NCI-H2107 treated with DMSO at 0.1 percent for 48 hours (cell line): ENCODE measurements at regions not wholly inside any gene's neighbourhood (a gene's known extent, or its start where the extent isn't known, plus 50 kb on each side); places are given as distances from the start of the nearest gene placed in this dataset.

ENCODE experiments used
- DNase-seq: peaks from one replicate; lab custom pipeline; 2025; ENCODE audit not compliant: unreplicated experiment; lab: John Stamatoyannopoulos, UW

DNA sequence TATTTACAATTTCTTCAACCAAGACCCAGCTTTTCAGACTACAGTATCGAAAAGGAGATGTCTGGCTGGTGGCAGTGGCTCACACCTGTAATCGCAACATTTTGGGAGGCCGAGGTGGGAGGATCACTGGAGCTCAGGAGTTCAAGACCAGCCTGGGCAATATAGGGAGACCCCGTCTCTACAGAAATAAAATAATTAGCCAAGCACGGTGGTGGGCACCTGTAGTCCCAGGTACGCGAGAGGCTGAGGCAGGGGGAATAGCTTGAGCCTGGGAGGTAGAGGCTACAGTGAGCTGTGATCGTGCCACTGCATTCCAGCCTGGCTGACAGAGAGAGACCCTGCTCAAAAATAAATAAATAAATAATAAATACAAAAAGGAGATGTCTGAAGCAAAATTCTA, 530.5 kb downstream of the BCL11B start:
- DNase-seq: no peak

DNA sequence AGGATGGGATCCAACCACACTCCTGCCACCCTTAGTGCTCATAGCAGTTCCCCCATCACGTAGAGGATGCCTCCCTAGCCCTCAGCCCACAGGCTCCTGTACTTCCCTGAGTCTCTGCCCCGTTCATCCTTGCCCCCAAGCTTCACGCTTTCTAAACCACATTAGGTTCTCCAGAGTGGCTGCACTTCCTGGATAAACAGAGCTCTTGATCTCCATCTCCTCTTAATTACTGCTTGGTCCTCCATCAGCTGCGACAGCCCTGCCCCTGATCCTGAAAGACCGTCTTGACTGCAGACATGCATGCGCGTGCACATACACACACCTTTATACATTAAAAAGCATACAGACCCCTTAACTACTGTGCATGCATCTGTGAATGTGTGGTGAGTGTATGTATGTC, 530.0 kb downstream of the BCL11B start:
- DNase-seq: no peak

DNA sequence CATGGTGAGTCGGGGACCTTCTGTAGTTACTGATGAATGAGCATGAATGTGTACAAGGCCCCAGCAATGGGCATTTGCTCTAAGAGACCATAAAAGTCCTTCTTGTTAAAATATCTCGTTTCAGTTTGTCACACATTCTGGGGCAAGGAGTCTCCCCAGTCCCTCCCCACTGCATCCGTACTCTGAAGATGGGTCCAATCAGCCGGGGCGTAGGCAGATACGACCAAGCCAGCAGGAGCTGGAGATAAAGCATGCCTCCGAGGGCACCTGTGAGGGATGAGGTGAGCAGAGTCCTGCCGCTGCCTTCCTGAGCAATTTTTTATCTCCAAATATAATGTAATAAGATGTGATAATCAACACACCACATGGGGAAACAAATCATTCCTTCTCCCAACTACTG, 528.5 kb downstream of the BCL11B start:
- DNase-seq: no peak

DNA sequence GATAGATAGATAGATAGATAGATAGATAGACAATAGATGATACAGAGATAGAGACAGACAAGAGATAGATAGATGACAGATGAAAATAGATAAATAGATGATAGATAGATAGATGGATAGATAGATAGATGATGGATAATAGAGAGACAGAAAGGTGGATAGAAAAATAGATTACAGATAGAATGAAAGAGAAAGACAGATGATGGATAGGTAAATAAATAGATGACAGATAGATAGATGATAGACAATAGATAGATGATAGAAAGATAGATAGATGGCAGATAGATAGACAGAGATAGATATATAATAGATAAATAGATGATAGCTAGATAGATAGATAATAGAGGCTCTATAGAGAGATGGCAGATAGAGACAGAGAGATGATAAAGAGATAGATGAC, 523.0 kb downstream of the BCL11B start:
- DNase-seq: no peak

DNA sequence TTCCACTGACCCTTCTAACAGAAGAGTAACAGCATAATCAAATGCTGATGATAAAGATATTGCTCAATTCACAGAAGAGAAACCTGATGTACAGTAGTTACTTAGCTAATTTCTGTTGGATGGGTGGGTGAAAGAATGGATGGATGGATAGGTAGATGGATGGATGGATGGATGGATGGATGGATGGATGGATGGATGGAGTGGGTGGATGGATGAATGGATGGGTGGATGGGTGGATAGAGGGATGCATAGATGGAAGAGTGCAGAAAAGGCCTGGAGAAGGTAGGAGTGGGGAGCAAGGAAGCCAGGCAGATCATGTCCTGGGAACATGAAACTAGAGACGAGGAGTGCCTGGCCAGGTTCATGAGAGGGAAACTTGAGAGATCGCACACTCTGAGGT, 520.9 kb downstream of the BCL11B start:
- no peak for DNase-seq

DNA sequence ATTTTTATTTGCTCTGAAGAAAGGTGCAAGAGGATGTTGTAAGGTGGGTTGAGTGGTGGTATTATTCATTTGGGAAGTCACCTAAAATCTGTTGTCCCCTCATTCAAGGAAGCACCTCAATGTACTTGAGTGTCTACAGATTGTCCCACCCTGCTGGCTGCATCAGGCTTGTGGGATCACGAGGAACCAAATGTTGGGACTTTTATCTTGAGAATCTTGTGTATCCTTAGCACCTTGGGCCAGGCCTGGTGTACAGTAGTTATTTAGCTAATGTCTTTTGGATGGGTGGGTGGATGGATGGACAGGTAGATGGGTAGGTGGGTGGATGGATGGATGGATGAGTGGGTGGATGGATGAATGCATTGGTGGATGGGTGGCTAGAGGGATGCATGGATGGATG, 519.3 kb downstream of the BCL11B start:
- DNase-seq: no peak

DNA sequence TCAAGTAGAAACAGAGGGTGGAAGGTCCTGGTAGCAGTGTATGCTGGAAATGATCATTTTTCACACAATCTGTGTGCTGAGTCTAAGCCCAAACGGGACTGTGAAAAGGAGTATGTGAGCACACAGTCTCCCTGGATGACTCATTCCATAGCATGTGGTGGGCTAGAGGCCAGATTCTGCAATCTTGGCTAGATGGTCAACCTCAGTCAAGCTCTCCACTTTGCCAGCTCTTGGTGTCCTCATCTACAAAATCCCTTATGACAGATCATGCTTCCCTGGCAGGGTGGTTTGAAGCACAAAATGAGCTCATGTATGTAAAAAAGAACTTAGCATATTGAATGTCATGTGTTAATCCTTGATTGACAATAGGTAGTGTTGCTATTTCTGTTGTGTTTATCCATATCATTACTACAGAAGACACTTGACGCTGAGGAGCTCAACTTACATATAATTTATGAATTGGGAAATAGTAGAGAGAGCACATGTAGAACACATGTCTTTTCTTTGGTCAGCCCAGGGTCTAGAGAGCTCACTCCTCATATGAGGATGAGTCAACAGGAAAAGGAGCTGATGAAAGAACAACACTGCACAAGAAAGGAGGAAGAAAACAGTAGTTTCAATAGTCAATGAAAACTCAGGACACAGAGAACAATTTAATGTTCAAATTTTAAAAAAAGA, 517.5 kb downstream of the BCL11B start:
- no peak for DNase-seq

DNA sequence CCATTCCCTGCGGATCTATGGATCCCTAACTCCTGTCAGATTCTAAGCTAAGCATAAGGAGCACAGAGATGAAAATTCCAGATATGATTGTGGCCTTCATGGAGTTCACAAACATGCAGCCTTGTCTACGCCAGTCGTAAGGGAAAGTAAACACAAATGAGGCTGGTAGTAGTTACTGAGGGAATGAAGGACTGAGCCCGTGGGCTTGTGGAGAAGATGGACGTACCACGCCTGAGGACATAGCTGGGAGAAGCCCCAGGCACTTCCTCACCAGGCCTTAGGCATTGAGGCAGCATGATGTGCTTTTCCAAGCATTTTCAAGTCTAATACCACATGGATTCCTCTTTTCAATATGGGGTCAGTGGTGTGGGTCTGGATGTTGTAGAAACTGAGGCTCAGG, 515.2 kb downstream of the BCL11B start:
- no peak for DNase-seq

DNA sequence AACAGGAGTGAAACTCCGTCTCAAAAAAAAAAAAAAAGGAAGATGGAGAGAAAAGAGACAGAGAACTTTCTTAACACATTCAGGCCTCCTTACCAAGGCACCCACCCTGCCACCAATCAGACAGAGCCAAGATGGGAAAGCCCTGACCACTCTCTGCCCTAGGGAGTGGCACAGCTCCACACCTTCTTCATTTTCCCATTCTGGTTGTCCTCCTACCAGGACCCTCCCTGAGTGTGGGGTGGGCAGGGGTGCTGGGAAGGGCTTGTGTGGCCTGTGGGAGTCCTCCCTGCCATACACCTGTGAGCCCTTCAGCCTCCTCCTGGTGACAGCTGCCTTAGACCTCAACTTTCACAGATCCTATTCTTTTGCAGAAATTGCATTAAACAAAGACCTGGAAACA, 513.6 kb downstream of the BCL11B start:
- DNase-seq: no peak

DNA sequence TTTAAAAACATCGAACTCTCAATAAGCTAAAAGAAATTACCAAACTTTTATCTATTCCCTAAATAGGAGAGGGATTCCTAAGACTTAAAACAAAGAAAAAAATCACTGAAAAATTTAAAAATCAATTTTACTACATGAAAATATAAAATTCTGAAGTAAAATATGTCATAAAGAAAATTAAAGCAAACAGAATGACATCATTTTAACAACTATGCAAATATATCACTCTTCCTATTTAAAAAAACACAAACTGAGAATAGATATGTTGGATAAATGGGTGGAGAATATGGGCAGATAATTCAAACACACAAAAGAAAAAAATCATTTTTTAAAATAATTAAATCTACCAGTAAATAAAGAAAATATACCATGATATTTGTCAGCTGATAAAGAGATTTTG, 510.0 kb downstream of the BCL11B start:
- no peak for DNase-seq

DNA sequence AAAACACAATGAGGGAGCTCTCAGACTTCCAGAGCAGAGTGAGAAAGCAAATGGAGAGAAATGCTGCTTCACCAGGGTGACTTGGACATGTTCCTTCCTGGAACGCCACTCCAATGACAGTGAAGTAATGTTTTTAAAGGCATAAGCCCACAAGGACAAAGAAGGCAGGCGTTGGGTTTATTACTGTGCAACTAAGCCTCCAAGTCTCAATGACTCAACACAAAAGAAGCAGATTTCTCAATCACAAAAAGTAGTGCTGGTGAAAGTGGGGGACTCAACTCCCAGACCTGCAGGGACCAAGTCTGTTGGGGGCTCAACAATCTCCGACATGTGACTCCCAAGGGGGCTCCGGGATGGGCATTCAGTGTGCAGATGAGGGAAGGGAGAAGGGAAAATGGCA, 505.2 kb downstream of the BCL11B start:
- DNase-seq: no peak

DNA sequence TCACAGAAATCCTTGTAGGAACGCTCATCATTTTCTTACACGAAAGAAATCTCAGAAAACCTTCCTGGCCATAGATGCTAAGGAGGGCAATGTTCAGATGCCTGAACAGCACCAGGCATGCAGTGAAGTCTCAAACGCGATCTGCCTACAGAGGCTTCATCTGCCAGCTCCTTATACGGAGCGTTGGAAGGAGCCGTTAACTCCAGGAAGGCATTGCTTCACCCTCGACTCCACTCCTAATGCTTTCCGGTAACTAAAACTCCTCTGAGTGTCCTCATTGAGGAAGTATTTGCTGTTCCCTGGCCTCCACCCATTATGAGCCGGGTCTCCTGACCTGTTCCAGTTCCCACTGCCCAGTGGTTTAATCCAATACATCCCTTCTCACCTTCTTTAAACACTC, 502.7 kb downstream of the BCL11B start:
- no peak for DNase-seq

DNA sequence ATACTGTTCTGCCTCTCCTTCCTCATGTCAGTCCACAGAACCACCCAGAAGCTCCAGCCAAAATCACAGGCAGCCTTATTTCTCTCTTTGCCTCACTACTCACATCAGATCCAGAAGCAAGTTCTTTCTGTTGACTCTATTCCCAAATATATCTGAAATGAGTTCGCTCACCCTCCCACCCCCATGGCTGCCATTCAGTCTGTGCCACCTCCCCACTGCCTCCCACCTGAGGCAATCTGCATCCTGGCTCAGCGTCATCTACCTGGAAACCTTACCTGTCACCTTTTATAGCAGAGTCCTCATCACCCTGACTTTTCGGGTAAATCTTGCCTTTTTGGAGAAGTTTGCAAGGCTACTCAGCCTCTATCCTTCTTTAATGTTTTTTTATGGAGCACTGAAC, 501.8 kb downstream of the BCL11B start:
- DNase-seq: no peak

DNA sequence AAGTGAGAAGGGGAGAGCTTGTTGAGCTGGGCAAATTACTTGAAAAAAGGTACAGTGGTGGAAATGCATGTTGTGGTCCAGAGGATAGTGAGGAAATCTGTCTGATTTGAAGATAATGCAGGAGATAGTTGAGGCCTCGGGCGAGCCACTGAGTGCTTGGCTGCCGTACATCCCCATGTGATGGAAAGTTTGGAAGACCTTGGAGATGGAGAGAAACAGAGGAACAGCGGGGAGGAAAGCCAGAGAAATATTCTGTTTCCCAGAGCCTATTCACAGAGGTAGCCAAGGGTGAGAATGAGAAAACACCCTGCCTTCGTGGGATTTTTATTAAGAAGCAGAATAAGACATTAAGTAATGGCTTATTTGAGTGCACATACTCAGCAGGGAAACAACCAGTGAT, 498.2 kb downstream of the BCL11B start:
- no peak for DNase-seq

DNA sequence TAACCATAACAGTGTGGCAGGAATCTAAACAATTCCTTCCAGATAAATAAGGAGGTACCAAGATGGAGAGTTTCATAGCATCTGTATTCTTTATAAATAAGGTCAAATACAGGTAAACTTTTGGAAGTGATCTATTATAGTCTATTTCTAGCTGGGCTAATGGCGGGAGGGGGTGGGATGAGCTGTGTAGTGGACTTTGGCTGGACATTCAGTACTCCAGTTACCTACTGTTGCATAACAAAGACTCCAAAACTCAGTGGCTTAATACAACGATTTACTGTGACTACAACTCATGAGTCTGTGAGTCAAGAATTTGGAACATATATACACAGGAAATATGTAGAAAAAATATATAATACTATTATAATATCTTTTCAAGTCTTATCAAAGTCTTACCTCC, 496.1 kb downstream of the BCL11B start:
- no peak for DNase-seq

DNA sequence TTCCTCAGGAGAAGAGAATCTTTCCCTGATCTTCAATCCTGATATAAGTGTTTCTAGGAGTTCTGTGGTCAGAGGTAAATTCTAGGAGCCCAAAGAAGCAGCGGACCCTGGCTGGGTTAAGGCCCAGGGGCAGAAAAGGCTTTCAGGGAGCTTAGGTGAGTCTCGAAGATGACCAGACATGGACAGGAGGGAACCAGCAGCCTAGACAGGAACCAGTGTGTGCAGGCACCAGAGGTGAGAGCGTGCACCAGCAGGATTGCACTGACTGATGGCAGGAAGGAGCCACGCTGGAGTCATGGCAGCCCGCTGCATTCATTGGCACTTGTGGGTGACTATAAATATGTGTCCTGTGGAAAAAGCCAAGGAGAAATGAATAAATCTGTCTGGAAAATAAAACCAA, 489.9 kb downstream of the BCL11B start:
- no peak for DNase-seq

DNA sequence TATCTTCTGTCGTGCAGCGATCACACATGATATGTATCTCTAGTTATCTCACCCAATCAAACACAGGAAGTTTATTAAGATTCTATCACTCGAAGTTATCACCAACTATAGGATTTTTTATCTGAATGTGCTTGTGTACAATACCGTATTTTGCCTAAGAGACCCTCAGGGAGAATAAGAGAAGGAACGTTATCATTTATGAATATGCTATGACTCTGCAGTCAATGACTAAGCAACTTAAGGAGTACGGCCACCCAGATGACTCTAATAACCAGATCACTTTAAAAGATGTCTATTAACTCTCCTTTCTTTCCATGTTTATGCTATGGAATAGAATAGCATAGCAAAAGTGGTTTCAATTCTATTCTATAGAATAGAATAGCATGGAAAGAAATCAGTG, 486.4 kb downstream of the BCL11B start:
- no peak for DNase-seq

DNA sequence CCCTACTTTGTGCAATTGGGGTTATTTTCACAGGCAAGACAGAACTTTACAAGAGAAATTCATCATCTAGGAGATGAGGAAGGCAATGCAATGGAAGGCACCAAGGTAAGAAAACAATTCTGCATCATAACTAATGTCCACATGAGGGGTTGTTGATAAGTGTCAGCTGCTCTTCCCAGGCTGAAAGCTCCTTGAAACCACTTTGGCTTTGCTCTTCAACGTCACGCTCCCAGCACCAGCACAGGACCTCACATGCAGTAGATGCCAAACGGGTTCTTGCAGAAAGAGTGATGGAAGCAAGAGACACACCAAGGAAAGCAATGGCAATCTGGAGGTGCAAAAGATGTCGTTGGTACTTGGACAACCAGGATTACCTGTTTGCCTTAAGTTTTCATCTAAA, 485.5 kb downstream of the BCL11B start:
- DNase-seq: no peak

DNA sequence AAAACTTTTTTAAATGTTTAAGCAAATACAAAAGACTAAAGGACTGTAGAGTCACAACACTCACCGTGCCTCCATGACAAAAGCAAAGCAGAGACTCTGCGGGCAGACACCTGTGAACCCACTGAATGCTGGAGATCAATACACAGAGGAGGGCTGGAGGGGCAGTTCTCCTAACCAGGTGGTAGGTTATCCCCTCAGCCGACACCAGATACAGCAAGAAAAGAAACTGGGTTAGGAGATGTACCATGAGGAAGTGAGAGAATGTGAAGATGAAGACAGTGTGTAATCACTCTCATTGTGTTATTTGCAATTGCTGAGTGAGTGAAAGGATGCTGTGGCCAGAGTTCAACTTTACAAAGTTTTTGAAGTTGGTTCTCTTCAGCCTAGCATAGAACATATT, 480.3 kb downstream of the BCL11B start:
- no peak for DNase-seq

DNA sequence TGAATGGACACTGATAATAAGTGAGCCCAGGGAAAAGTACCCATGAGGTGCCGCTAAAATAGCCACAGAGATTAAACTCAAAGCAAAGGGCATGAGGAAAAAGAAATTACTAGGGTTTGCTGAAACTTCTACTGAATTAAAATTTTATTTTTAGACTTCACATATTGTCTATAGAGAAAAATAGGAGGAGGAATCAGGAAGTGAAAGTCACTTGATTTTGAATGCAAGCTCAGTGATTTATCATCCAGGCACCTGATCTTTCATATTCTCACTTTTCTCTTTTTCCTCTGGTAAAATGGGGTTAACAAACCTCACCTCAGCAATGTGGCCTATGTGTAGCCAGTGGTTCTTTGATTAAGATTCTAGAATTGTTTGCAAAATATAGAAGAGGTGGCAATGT, 479.8 kb downstream of the BCL11B start:
- DNase-seq: no peak

DNA sequence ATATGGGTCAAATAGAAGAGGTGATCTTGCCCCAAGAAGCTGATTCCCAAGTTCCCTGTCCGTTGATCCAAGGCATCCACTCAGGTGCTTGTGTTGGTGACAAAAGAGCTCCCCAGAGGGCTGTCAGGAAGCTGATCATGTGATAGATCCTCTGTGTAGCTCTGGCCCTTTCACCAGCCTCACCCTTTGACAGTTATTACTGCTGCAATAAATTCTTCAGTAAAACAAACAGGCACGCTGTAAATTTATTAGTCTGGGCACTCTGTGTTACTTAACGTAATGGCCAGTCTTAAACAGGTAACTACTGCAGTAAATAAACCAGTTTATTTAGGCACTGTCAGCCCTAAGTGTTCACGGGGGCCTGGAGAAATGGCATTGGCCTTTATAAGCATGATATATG, 473.9 kb downstream of the BCL11B start:
- DNase-seq: peak; percentile 52

DNA sequence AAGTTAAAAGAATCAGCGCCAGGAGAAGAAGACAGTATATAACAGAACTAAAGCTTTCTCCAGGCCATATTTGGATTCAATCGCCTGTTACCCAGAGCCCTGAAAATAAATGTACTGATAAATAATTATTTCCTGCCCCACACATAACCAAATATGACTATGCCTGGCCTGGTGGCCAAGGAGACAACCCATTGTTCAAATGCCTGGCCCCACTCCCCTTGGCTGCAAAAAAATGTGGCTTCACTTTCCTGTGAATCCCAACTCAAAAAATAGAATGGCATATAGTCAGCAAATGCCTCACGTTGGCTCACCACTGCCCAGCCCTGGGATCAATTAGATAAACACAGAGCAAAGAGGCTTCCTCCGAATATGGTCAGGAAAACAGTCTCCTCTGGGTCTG, 472.1 kb downstream of the BCL11B start:
- DNase-seq: no peak

DNA sequence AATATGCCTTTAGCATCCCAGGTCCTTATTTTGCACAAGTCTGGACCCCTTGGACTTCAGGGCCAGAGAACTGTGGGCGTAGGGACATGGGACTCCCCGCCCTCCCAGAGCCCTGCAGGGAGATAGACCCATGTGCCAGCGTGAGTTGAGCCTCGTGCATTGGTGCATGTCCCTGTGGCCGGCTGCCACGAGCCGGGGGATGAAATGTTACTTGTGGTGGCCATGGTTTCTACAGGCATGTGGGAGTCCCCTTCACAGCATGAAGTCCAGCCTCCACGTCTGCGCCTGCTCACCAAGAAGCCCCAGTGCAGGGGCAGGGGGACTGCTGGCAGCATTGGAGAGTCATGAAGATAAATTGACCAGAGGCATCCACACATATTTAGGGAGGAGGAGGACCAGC, 470.0 kb downstream of the BCL11B start:
- DNase-seq: no peak

DNA sequence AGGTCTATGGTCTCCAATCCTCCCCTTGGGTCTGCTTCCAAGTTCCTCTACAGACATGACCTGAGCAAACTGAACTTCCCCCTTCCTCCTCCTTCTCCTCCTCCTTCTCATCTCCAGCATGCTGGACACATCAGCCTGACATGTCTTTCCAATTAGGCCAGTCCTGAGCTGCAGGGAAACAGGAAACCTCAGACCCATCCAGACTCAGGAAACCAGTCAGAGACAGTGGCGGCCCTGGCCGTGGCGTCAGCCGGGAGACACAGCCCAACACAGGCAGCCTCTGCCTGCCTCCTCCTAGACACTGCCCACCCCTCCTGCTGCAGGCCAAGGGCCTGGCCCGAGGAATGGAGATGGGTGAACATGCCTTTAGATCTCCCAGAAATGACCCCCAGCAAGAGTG, 468.8 kb downstream of the BCL11B start:
- DNase-seq: no peak
